DND-41 (cell line): ENCODE measurements at regions not wholly inside any gene's neighbourhood (a gene's known extent, or its start where the extent isn't known, plus 50 kb on each side); places are given as distances from the start of the nearest gene placed in this dataset.

Experiments
- CTCF ChIP-seq: IDR thresholded peaks from 2 replicates; pipeline ENCODE4 v1.5.1; 2012; ENCODE audit warnings: borderline replicate concordance, low read length, moderate library complexity, mild to moderate bottlenecking; ENCODE audit not compliant: poor library complexity, severe bottlenecking; ENCODE audit errors: extremely low read depth
- EZH2 ChIP-seq: IDR thresholded peaks from 3 replicates; pipeline ENCODE4 v1.6.1; 2012; ENCODE audit warnings: borderline replicate concordance, low read depth, mild to moderate bottlenecking, moderate library complexity, low read length, inconsistent platforms; ENCODE audit not compliant: severe bottlenecking

- TF ChIP-seq CTCF = no peak
- no peak for TF ChIP-seq EZH2
Observed at GRCh38 chr2:42858140-42859005, 66.0 kb upstream of the HAAO start.
